ENCODE measurements at regions not wholly inside any gene's neighbourhood (a gene's known extent, or its start where the extent isn't known, plus 50 kb on each side); places are given as distances from the start of the nearest gene placed in this dataset.

GRCh38 chr10:23525406-23525805, 86.5 kb downstream of the OTUD1 start:
- Histone ChIP-seq H2BK120ac (ENCODE audit: low read depth, low read length) (no peak overlapping the region), H3K4me3 (ENCODE audit: insufficient read depth in 1 of 2, low read depth in 1 of 2, low read length in 2 of 2) (no peak overlapping the region), H3K14ac (ENCODE audit: low read length in 2 of 2) (no peak overlapping the region), H3K79me1 (replicated peaks; ENCODE audit: low read length, poor library complexity, severe bottlenecking) (no peaks in the 10 kb centered on the region), H3K9ac (ENCODE audit: low read length) (no peak overlapping the region), H4K8ac (ENCODE audit: low read length) (no peak overlapping the region), H3K9me3 (ENCODE audit: control insufficient read depth, low read length) (no peaks in the 10 kb centered on the region), H3K27me3 (ENCODE audit: control insufficient read depth in 1 of 2, insufficient read depth in 1 of 2, low read length in 2 of 2) (no peaks in the 10 kb centered on the region), H2BK5ac (ENCODE audit: low read depth, low read length, poor library complexity, severe bottlenecking) (no peak overlapping the region), H3K18ac (ENCODE audit: low read depth in 1 of 2, low read length in 2 of 2) (no peak overlapping the region), H3K27ac (ENCODE audit: low read length, poor library complexity, severe bottlenecking) (no peak overlapping the region), H3K4ac (ENCODE audit: low read depth in 1 of 2, low read length in 2 of 2) (no peak overlapping the region), H2AFZ (ENCODE audit: low read depth, low read length) (no peak overlapping the region), H4K91ac (ENCODE audit: low read length) (no peak overlapping the region), H2BK12ac (ENCODE audit: low read length in 2 of 2) (no peak overlapping the region), H3K36me3 (ENCODE audit: control insufficient read depth in 1 of 2, insufficient read depth in 2 of 2, low read depth in 1 of 2, low read length in 2 of 2) (no peaks in the 10 kb centered on the region), H2AK5ac (ENCODE audit: low read length, severe bottlenecking) (no peak overlapping the region), H3K23ac (ENCODE audit: low read length in 2 of 2) (no peak overlapping the region), H3K4me2 (ENCODE audit: low read length, poor library complexity, severe bottlenecking) (no peak overlapping the region), H3K4me1 (ENCODE audit: control insufficient read depth, insufficient read depth, low read depth, low read length) (no peaks in the 10 kb centered on the region), H2BK15ac (ENCODE audit: low read depth, poor library complexity, severe bottlenecking) (no peak overlapping the region)
- 71% methylated on average over 1 of the region's 2 CpGs for WGBS
- DNase-seq: peak; percentile 21

- Histone ChIP-seq H3K79me1 (replicated peaks; ENCODE audit: low read length, poor library complexity, severe bottlenecking) (no peaks in the 10 kb centered on the region), H4K8ac (ENCODE audit: low read length) (no peak overlapping the region), H3K4me3 (ENCODE audit: insufficient read depth in 1 of 2, low read depth in 1 of 2, low read length in 2 of 2) (no peak overlapping the region), H2BK120ac (ENCODE audit: low read depth, low read length) (no peak overlapping the region), H3K18ac (ENCODE audit: low read depth in 1 of 2, low read length in 2 of 2) (no peak overlapping the region), H3K36me3 (ENCODE audit: control insufficient read depth in 1 of 2, insufficient read depth in 2 of 2, low read depth in 1 of 2, low read length in 2 of 2) (no peaks in the 10 kb centered on the region), H2BK5ac (ENCODE audit: low read depth, low read length, poor library complexity, severe bottlenecking) (no peak overlapping the region), H3K9me3 (ENCODE audit: control insufficient read depth, low read length) (no peaks in the 10 kb centered on the region), H3K9ac (ENCODE audit: low read length) (no peak overlapping the region), H3K14ac (ENCODE audit: low read length in 2 of 2) (no peak overlapping the region), H3K4me2 (ENCODE audit: low read length, poor library complexity, severe bottlenecking) (no peak overlapping the region), H3K23ac (ENCODE audit: low read length in 2 of 2) (no peak overlapping the region), H2AFZ (ENCODE audit: low read depth, low read length) (no peak overlapping the region), H3K4ac (ENCODE audit: low read depth in 1 of 2, low read length in 2 of 2) (no peak overlapping the region), H2BK12ac (ENCODE audit: low read length in 2 of 2) (no peak overlapping the region), H3K27ac (ENCODE audit: low read length, poor library complexity, severe bottlenecking) (no peak overlapping the region), H3K27me3 (ENCODE audit: control insufficient read depth in 1 of 2, insufficient read depth in 1 of 2, low read length in 2 of 2) (no peaks in the 10 kb centered on the region), H2BK15ac (ENCODE audit: low read depth, poor library complexity, severe bottlenecking) (no peak overlapping the region), H4K91ac (ENCODE audit: low read length) (no peak overlapping the region), H3K4me1 (ENCODE audit: control insufficient read depth, insufficient read depth, low read depth, low read length) (no peaks in the 10 kb centered on the region), H2AK5ac (ENCODE audit: low read length, severe bottlenecking) (no peak overlapping the region)
- no peak for DNase-seq
- WGBS: no CpG with 5 or more reads among the region's 2 CpGs
Measured at GRCh38 chr10:23528419-23528818, 89.5 kb downstream of the OTUD1 start.

GRCh38 chr10:23529625-23530024, 90.8 kb downstream of the OTUD1 start:
- Histone ChIP-seq H3K27me3 (ENCODE audit: control insufficient read depth in 1 of 2, insufficient read depth in 1 of 2, low read length in 2 of 2) (no peaks in the 10 kb centered on the region), H2BK15ac (ENCODE audit: low read depth, poor library complexity, severe bottlenecking) (no peak overlapping the region), H2AFZ (ENCODE audit: low read depth, low read length) (no peak overlapping the region), H3K9me3 (ENCODE audit: control insufficient read depth, low read length) (no peaks in the 10 kb centered on the region), H3K4me1 (ENCODE audit: control insufficient read depth, insufficient read depth, low read depth, low read length) (no peaks in the 10 kb centered on the region), H3K18ac (ENCODE audit: low read depth in 1 of 2, low read length in 2 of 2) (no peak overlapping the region), H4K8ac (ENCODE audit: low read length) (no peak overlapping the region), H3K4ac (ENCODE audit: low read depth in 1 of 2, low read length in 2 of 2) (no peak overlapping the region), H4K91ac (ENCODE audit: low read length) (no peak overlapping the region), H3K14ac (ENCODE audit: low read length in 2 of 2) (no peak overlapping the region), H3K36me3 (ENCODE audit: control insufficient read depth in 1 of 2, insufficient read depth in 2 of 2, low read depth in 1 of 2, low read length in 2 of 2) (no peaks in the 10 kb centered on the region), H3K9ac (ENCODE audit: low read length) (no peak overlapping the region), H3K4me2 (ENCODE audit: low read length, poor library complexity, severe bottlenecking) (no peak overlapping the region), H3K23ac (ENCODE audit: low read length in 2 of 2) (no peak overlapping the region), H3K79me1 (replicated peaks; ENCODE audit: low read length, poor library complexity, severe bottlenecking) (no peaks in the 10 kb centered on the region), H2AK5ac (ENCODE audit: low read length, severe bottlenecking) (no peak overlapping the region), H2BK12ac (ENCODE audit: low read length in 2 of 2) (no peak overlapping the region), H3K27ac (ENCODE audit: low read length, poor library complexity, severe bottlenecking) (no peak overlapping the region), H3K4me3 (ENCODE audit: insufficient read depth in 1 of 2, low read depth in 1 of 2, low read length in 2 of 2) (no peak overlapping the region), H2BK120ac (ENCODE audit: low read depth, low read length) (no peak overlapping the region), H2BK5ac (ENCODE audit: low read depth, low read length, poor library complexity, severe bottlenecking) (no peak overlapping the region)
- WGBS: 88% methylated on average over 3 of the region's 5 CpGs
- no peak for DNase-seq

GRCh38 chr10:23530079-23530478, 91.2 kb downstream of the OTUD1 start:
- Histone ChIP-seq H3K4me1 (ENCODE audit: control insufficient read depth, insufficient read depth, low read depth, low read length) (no peaks in the 10 kb centered on the region), H3K4ac (ENCODE audit: low read depth in 1 of 2, low read length in 2 of 2) (no peak overlapping the region), H2BK15ac (ENCODE audit: low read depth, poor library complexity, severe bottlenecking) (no peak overlapping the region), H2BK12ac (ENCODE audit: low read length in 2 of 2) (no peak overlapping the region), H3K9me3 (ENCODE audit: control insufficient read depth, low read length) (no peaks in the 10 kb centered on the region), H2AFZ (ENCODE audit: low read depth, low read length) (no peak overlapping the region), H4K8ac (ENCODE audit: low read length) (no peak overlapping the region), H3K9ac (ENCODE audit: low read length) (no peak overlapping the region), H3K36me3 (ENCODE audit: control insufficient read depth in 1 of 2, insufficient read depth in 2 of 2, low read depth in 1 of 2, low read length in 2 of 2) (no peaks in the 10 kb centered on the region), H3K27me3 (ENCODE audit: control insufficient read depth in 1 of 2, insufficient read depth in 1 of 2, low read length in 2 of 2) (no peaks in the 10 kb centered on the region), H2BK5ac (ENCODE audit: low read depth, low read length, poor library complexity, severe bottlenecking) (no peak overlapping the region), H2AK5ac (ENCODE audit: low read length, severe bottlenecking) (no peak overlapping the region), H3K79me1 (replicated peaks; ENCODE audit: low read length, poor library complexity, severe bottlenecking) (no peaks in the 10 kb centered on the region), H3K27ac (ENCODE audit: low read length, poor library complexity, severe bottlenecking) (no peak overlapping the region), H2BK120ac (ENCODE audit: low read depth, low read length) (no peak overlapping the region), H3K18ac (ENCODE audit: low read depth in 1 of 2, low read length in 2 of 2) (no peak overlapping the region), H3K14ac (ENCODE audit: low read length in 2 of 2) (no peak overlapping the region), H3K23ac (ENCODE audit: low read length in 2 of 2) (no peak overlapping the region), H3K4me2 (ENCODE audit: low read length, poor library complexity, severe bottlenecking) (no peak overlapping the region), H4K91ac (ENCODE audit: low read length) (no peak overlapping the region), H3K4me3 (ENCODE audit: insufficient read depth in 1 of 2, low read depth in 1 of 2, low read length in 2 of 2) (no peak overlapping the region)
- WGBS: no CpG with 5 or more reads among the region's 2 CpGs
- DNase-seq: no peak
